ENCODE measurements at regions not wholly inside any gene's neighbourhood (a gene's known extent, or its start where the extent isn't known, plus 50 kb on each side); places are given as distances from the start of the nearest gene placed in this dataset.

DNA sequence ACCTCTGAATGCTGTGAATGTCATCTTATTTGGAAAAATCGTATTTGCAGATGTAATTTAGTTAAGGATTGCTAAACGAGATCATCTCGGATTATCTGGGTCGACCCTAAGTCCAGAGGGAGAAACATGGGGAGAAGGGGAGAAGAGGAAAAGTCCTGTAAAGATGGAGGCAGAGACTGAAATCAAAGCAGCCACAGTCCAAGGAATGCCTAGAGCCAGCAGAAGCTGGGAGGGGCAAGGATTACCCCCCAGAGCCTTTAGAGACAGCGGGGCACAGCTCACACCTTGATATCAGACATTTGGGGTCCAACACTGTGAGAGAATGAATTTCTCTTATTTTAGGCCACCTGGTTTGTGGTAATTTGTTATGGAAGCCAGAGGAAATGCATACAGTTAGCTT lies 104.9 kb upstream of the YPEL5 start:
- Histone ChIP-seq H3K18ac (ENCODE audit: insufficient read length, low read depth, low read length) (no peak overlapping the region), H3K9me3 (ENCODE audit: control insufficient read depth, low read depth, low read length) (no peaks in the 10 kb centered on the region), H3K23me2 (ENCODE audit: insufficient read length, low read depth, low read length, poor library complexity, severe bottlenecking) (no peaks in the 10 kb centered on the region), H3K9ac (ENCODE audit: extremely low read depth, insufficient read length, low read length) (no peak overlapping the region), H3K56ac (ENCODE audit: insufficient read length, low read depth, low read length) (no peak overlapping the region), H4K8ac (replicated peaks; ENCODE audit: insufficient read length, low read depth, low read length) (no peak overlapping the region), H4K91ac (ENCODE audit: insufficient read length, low read depth, low read length) (no peak overlapping the region), H2BK15ac (ENCODE audit: low read depth, low read length) (no peak overlapping the region), H3K4me2 (ENCODE audit: insufficient read depth, insufficient read length, low read length) (no peak overlapping the region), H2BK5ac (ENCODE audit: insufficient read length, low read length) (no peak overlapping the region), H3T11ph (ENCODE audit: low read length) (no peak overlapping the region), H2BK120ac (ENCODE audit: low read depth, low read length, poor library complexity, severe bottlenecking) (no peak overlapping the region), H3K14ac (ENCODE audit: insufficient read depth, low read length) (no peak overlapping the region), H3K4me1 (ENCODE audit: insufficient read depth, low read length) (no peaks in the 10 kb centered on the region), H2BK12ac (ENCODE audit: insufficient read length, low read depth, low read length) (no peak overlapping the region), H3K4ac (ENCODE audit: low read depth, low read length) (no peak overlapping the region), H2AK5ac (ENCODE audit: insufficient read length, low read length) (no peak overlapping the region), H2BK20ac (ENCODE audit: low read depth, low read length, poor library complexity, severe bottlenecking) (no peak overlapping the region), H3K23ac (ENCODE audit: insufficient read length, low read depth, low read length) (no peak overlapping the region), H4K20me1 (ENCODE audit: control insufficient read depth, insufficient read depth, insufficient read length) (no peaks in the 10 kb centered on the region), H3K79me1 (ENCODE audit: insufficient read depth, low read depth, low read length, poor library complexity, severe bottlenecking) (no peaks in the 10 kb centered on the region), H2AFZ (ENCODE audit: low read length) (no peak overlapping the region), H3K79me2 (ENCODE audit: insufficient read depth, low read length) (no peaks in the 10 kb centered on the region), H3K27me3 (ENCODE audit: insufficient read depth, low read length) (no peaks in the 10 kb centered on the region), H3K27ac (ENCODE audit: insufficient read length, low read depth, low read length) (no peak overlapping the region), H4K5ac (ENCODE audit: insufficient read length, low read depth, low read length) (no peak overlapping the region)
- DNase-seq, result no peak
- Mint-ChIP-seq H3K36me3 (ENCODE audit: insufficient read depth in 1 of 3, low read depth in 3 of 3) (no peaks in the 10 kb centered on the region), H3K9me3 (no peaks in the 10 kb centered on the region), H3K4me3 (no peak overlapping the region), H3K27ac (no peak overlapping the region), H3K27me3 (ENCODE audit: low read depth) (no peaks in the 10 kb centered on the region), H3K4me1 (peaks cover 0 to 3% of the 10 kb centered on the region in 2 experiments; a peak in 1 of 4 replicates)
- WGBS (ENCODE audit: extremely low coverage, insufficient read length, low lambda C conversion rate), result no CpG with 5 or more reads among the region's 5 CpGs
- TF ChIP-seq, protein P1, sequence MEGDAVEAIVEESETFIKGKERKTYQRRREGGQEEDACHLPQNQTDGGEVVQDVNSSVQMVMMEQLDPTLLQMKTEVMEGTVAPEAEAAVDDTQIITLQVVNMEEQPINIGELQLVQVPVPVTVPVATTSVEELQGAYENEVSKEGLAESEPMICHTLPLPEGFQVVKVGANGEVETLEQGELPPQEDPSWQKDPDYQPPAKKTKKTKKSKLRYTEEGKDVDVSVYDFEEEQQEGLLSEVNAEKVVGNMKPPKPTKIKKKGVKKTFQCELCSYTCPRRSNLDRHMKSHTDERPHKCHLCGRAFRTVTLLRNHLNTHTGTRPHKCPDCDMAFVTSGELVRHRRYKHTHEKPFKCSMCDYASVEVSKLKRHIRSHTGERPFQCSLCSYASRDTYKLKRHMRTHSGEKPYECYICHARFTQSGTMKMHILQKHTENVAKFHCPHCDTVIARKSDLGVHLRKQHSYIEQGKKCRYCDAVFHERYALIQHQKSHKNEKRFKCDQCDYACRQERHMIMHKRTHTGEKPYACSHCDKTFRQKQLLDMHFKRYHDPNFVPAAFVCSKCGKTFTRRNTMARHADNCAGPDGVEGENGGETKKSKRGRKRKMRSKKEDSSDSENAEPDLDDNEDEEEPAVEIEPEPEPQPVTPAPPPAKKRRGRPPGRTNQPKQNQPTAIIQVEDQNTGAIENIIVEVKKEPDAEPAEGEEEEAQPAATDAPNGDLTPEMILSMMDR (conservative IDR thresholded peaks at IDR 0.05), result no peak
